HG03565 (cell line): ENCODE measurements at regions not wholly inside any gene's neighbourhood (a gene's known extent, or its start where the extent isn't known, plus 50 kb on each side); places are given as distances from the start of the nearest gene placed in this dataset.

Experiments
- ATAC-seq: cut with Tn5 transposase; IDR thresholded peaks from one replicate; pipeline ENCODE4 v1.9.1; 2021; ENCODE audit warnings: mild to moderate bottlenecking, moderate library complexity; ENCODE audit not compliant: unreplicated experiment

DNA sequence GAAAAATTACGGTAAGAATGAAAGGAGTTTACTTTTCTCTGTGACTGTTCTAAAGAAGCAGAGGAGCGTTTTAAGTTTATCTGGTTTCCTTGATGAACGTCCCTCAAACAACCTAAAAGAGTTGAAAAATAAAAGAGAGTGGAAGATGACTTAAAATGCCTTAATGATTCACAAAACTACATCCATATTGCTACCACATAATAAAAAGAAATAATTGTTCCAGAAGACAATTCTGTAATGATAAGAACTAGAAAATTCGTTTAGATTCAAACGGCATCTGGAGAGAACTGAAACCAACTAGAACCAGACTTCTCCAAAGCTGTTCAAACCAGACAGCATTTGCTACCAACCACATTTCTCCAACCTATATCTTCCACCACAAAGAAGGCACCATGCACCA lies 68.1 kb downstream of the TEKT4 start:
- ATAC-seq = no peak

GRCh38 chr2:94947097-94948016 lies 76.1 kb downstream of the TEKT4 start:
- ATAC-seq = no peak

- ATAC-seq = no peak
These were observed 69.8 kb upstream of the MAL start for GRCh38 chr2:94955702-94956101.

DNA sequence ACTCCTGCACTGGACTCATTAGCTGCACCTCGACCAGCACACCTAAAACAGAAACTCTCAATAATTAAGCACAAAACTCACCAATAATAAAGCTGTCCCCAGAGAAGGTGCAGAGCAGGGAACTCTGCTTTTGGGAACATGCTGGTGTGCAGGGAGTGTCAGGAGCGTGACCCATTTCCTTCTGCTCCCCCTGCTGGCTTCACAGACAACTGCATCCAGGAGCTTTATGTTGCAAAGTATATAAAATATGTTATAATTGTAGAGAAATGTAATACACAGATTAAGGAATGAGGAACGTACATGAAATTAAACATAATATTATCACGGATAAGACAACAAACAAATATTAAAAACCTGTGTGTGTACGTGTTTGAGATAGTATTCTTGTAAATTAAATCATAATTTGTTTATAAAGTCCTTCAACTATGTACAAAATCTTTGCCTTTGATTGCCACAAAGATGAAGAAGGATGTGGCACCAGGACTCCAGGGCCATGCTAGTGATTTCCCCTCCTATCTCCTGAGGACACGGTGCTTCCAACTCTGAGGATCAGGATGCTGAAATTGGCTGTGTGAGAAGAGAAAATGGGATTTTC lies 68.6 kb upstream of the MAL start:
- peak; percentile 46 for ATAC-seq

GRCh38 chr2:94958245-94958644 lies 67.3 kb upstream of the MAL start:
- ATAC-seq = no peak

DNA sequence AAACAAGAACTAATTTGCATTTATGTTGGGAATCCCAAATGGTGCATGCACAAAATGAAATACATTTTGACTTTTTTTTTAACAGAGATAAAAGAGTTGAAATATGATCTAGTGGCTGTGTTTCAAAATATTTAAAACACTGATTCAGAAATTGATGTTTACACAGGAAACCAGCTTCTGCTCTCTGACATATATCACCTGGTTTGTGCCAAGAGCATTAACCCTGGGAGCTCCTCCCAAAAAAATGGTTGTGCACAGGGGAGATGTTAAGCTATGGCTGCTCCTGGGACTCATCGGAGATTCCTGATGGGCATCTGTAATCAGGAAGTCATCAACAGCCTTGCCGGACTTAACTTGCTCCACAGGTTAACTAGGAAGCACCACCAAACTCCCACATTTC lies 65.2 kb upstream of the MAL start:
- no peak for ATAC-seq

DNA sequence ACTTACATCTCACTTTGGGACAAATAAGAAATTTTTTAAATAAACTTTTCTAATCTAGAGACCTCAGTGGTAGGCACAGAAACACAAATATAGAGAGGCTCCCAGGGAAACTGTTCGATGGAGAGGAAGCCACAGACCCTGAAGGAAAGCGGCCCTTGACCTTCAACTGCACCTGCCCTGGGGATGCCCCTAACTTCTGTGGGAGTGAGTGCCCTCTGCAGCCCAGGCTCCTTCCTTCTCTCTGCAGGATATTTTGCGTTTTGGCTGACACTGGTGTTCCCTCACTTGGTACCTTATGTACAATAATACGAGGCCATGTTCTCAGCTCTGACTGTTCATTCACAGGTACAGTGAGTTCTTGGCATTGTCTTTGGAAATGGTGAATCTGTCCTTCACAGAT lies 64.8 kb upstream of the MAL start:
- no peak for ATAC-seq

DNA sequence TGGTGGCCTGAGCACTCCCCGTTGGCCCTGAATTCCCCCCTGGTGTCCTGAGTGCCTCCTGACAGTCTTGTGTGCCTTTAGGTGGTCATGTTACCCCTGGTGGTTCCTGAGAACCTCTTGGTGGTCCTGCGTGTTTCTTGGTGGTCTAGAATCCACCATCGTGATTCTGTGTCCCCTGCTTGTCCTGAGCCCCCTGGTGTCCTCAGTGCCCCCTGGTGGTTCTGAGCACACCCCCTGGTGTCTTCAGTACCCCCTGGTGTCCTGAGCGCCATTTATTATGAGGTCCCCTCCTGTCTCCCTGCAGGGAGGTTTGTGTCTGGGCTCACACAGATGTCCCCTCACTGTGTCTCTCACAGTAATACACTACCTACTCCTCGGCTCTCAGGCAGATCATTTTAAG lies 61.3 kb upstream of the MAL start:
- ATAC-seq = no peak

- ATAC-seq = no peak
These were observed 58.8 kb upstream of the MAL start for GRCh38 chr2:94966689-94967088.

- no peak for ATAC-seq
These were observed 55.2 kb upstream of the MAL start for GRCh38 chr2:94970353-94970752.
